Thyroid gland (tissue), 4 donors: ENCODE measurements at regions not wholly inside any gene's neighbourhood (a gene's known extent, or its start where the extent isn't known, plus 50 kb on each side); places are given as distances from the start of the nearest gene placed in this dataset.

Source experiments
- CTCF ChIP-seq, 6 experiments: fragments of 200-600 bp in 3 of 6; fragments of 450-650 bp in 3 of 6; sonication (generic) in 3 of 6; IDR thresholded peaks; one replicate each; pipeline ENCODE4 v1.5.1; 2016 to 2019; ENCODE audit warnings: antibody characterized with exemption in 6 of 6, mild to moderate bottlenecking in 2 of 6, inconsistent platforms in 1 of 6, moderate library complexity in 1 of 6
- POLR2A ChIP-seq, 2 donors: fragments of 450-650 bp; IDR thresholded peaks; one replicate each; pipeline ENCODE4 v1.6.1; 2017; ENCODE audit warnings: antibody characterized with exemption in 2 of 2, mild to moderate bottlenecking in 2 of 2, moderate library complexity in 1 of 2

DNA sequence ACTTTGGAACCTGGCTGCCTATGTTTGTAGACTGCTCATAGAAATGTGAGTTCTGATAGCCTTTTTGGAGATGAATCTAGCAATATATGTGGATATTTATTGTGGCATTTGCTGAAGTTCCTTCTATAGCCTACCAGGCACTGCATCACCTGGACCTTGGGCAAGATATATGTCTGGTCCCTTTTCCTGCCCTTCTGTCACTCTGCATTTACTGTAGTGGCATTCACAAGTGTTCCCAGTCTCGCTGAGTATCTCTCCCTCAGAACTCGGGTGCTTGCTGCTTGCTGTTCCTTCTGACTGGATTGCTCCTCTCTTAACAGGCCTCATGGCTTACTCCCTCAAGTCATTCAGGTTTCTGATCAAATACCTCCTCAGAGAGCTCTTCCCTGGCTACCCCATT lies 145.0 kb downstream of the UBE2E3 start:
- TF ChIP-seq CTCF (IDR thresholded peaks at IDR 0.05) (no peak), POLR2A (IDR thresholded peaks at IDR 0.05) (no peak)
